Parathyroid adenoma (tissue), 2 donors: ENCODE measurements at regions not wholly inside any gene's neighbourhood (a gene's known extent, or its start where the extent isn't known, plus 50 kb on each side); places are given as distances from the start of the nearest gene placed in this dataset.

Source experiments
- H2AFZ ChIP-seq: fragments of 300-600 bp; sonication (generic); one replicate; pipeline ENCODE4 v1.7.0; 2017; ENCODE audit warnings: antibody characterized with exemption, mild to moderate bottlenecking
- H3K27ac ChIP-seq: fragments of 300-600 bp; sonication (generic); one replicate; pipeline ENCODE4 v1.7.0; 2017
- H3K27me3 ChIP-seq: fragments of 300-600 bp; sonication (generic); one replicate; pipeline ENCODE4 v1.7.0; 2017; ENCODE audit warnings: low read length; ENCODE audit not compliant: control insufficient read depth, insufficient read depth
- H3K36me3 ChIP-seq: fragments of 300-600 bp; sonication (generic); one replicate; pipeline ENCODE4 v1.7.0; 2017; ENCODE audit warnings: low read length; ENCODE audit not compliant: control insufficient read depth, insufficient read depth
- H3K4me1 ChIP-seq: fragments of 300-600 bp; sonication (generic); one replicate; pipeline ENCODE4 v1.7.0; 2017; ENCODE audit warnings: control low read depth
- H3K4me2 ChIP-seq: fragments of 300-600 bp; sonication (generic); one replicate; pipeline ENCODE4 v1.7.0; 2017; ENCODE audit warnings: low read length
- H3K4me3 ChIP-seq: fragments of 300-600 bp; sonication (generic); one replicate; pipeline ENCODE4 v1.7.0; 2017; ENCODE audit warnings: low read depth, low read length
- H3K79me2 ChIP-seq: fragments of 300-600 bp; sonication (generic); one replicate; pipeline ENCODE4 v1.7.0; 2017; ENCODE audit warnings: control low read depth
- H3K9ac ChIP-seq: fragments of 300-600 bp; sonication (generic); one replicate; pipeline ENCODE4 v1.7.0; 2017; ENCODE audit warnings: mild to moderate bottlenecking
- H3K9me3 ChIP-seq: fragments of 300-600 bp; sonication (generic); one replicate; pipeline ENCODE4 v1.7.0; 2017; ENCODE audit warnings: low read length; ENCODE audit not compliant: control insufficient read depth
- CTCF ChIP-seq: fragments of 300-600 bp; sonication (generic); IDR thresholded peaks from one replicate; pipeline ENCODE4 v1.7.0; 2017; ENCODE audit warnings: antibody characterized with exemption, mild to moderate bottlenecking
- donor health status: primary hyperparathyroidism.

GRCh38 chr6:45830441-45831139, 185.1 kb downstream of the CLIC5 start:
- TF ChIP-seq CTCF, result no peak
- Histone ChIP-seq H2AFZ (no peak overlapping the region), H3K9ac (no peak overlapping the region), H3K4me3 (no peak overlapping the region), H3K36me3 (no peaks in the 10 kb centered on the region), H3K27ac (no peak overlapping the region), H3K4me1 (no peaks in the 10 kb centered on the region), H3K4me2 (no peak overlapping the region), H3K9me3 (no peaks in the 10 kb centered on the region), H3K27me3 (no peaks in the 10 kb centered on the region), H3K79me2 (no peaks in the 10 kb centered on the region)

GRCh38 chr6:45829873-45830272, 185.8 kb downstream of the CLIC5 start:
- Histone ChIP-seq H3K4me3 (no peak overlapping the region), H2AFZ (no peak overlapping the region), H3K9ac (no peak overlapping the region), H3K27me3 (no peaks in the 10 kb centered on the region), H3K36me3 (no peaks in the 10 kb centered on the region), H3K9me3 (no peaks in the 10 kb centered on the region), H3K27ac (no peak overlapping the region), H3K4me1 (no peaks in the 10 kb centered on the region), H3K4me2 (no peak overlapping the region), H3K79me2 (no peaks in the 10 kb centered on the region)
- no peak for TF ChIP-seq CTCF

- no peaks in the 10 kb centered on the region for H3K79me2 ChIP-seq
- no peaks in the 10 kb centered on the region for H3K27me3 ChIP-seq
- H3K36me3 ChIP-seq, result no peaks in the 10 kb centered on the region
- no peak overlapping the region for H2AFZ ChIP-seq
- H3K4me2 ChIP-seq, result no peak overlapping the region
- no peaks in the 10 kb centered on the region for H3K9me3 ChIP-seq
- H3K4me1 ChIP-seq, result no peaks in the 10 kb centered on the region
- H3K9ac ChIP-seq, result no peak overlapping the region
- H3K27ac ChIP-seq, result no peak overlapping the region
- H3K4me3 ChIP-seq, result no peak overlapping the region
- no peak for TF ChIP-seq CTCF
Measured at GRCh38 chr6:45827952-45828530, 187.6 kb downstream of the CLIC5 start.

- H3K4me3 ChIP-seq, result no peak overlapping the region
- no peak overlapping the region for H2AFZ ChIP-seq
- no peaks in the 10 kb centered on the region for H3K36me3 ChIP-seq
- no peak for TF ChIP-seq CTCF
- H3K79me2 ChIP-seq, result no peaks in the 10 kb centered on the region
- no peak overlapping the region for H3K27ac ChIP-seq
- no peaks in the 10 kb centered on the region for H3K4me1 ChIP-seq
- H3K4me2 ChIP-seq, result no peak overlapping the region
- H3K9ac ChIP-seq, result no peak overlapping the region
- H3K9me3 ChIP-seq, result no peaks in the 10 kb centered on the region
- no peaks in the 10 kb centered on the region for H3K27me3 ChIP-seq
Measured at GRCh38 chr6:45822873-45823272, 192.8 kb downstream of the CLIC5 start.

GRCh38 chr6:45822246-45822812, 193.3 kb downstream of the CLIC5 start:
- Histone ChIP-seq H3K27ac (no peak overlapping the region), H2AFZ (no peak overlapping the region), H3K9ac (no peak overlapping the region), H3K4me3 (no peak overlapping the region), H3K4me2 (no peak overlapping the region), H3K36me3 (no peaks in the 10 kb centered on the region), H3K4me1 (no peaks in the 10 kb centered on the region), H3K79me2 (no peaks in the 10 kb centered on the region), H3K9me3 (no peaks in the 10 kb centered on the region), H3K27me3 (no peaks in the 10 kb centered on the region)
- TF ChIP-seq CTCF, result no peak
